ENCODE measurements at regions not wholly inside any gene's neighbourhood (a gene's known extent, or its start where the extent isn't known, plus 50 kb on each side); places are given as distances from the start of the nearest gene placed in this dataset.

DNA sequence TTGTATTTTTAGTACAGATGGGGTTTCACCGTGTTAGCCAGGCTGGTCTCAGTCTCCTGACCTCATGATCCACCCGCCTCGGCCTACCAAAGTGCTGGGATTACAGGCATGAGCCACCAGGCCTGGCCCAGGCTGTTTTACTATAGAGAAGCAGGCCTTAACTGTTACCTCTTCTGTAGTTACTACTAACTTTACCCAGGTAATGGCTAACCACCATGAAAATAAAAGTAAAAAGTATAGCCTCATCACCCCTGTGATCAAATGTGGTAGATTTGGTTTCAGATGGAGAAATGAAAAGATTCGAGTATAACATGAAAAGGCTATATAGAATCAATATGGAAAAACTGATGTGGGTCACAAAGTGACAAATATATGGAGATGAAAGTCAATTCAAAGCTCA, 210.1 kb downstream of the CD47 start:
- Histone ChIP-seq H3K9me3 (replicated peaks; ENCODE audit: control insufficient read depth, insufficient read depth, low read length) (no peaks in the 10 kb centered on the region), H3K9ac (replicated peaks; ENCODE audit: extremely low read depth, insufficient read depth, low read length) (no peak overlapping the region), H2AFZ (ENCODE audit: low read depth, low read length) (no peak overlapping the region), H3K36me3 (ENCODE audit: control insufficient read depth in 2 of 2, extremely low read depth in 1 of 2, insufficient read depth in 2 of 2, low read length in 2 of 2) (no peaks in the 10 kb centered on the region), H3K27ac (ENCODE audit: insufficient read depth, low read depth, low read length) (no peak overlapping the region), H3K9me1 (replicated peaks; ENCODE audit: control insufficient read depth, extremely low read depth, insufficient read depth, low read length) (no peaks in the 10 kb centered on the region), H3K4me1 (ENCODE audit: control insufficient read depth, extremely low read depth, insufficient read depth, low read length) (no peaks in the 10 kb centered on the region), H3K4me2 (ENCODE audit: insufficient read depth, low read length) (no peak overlapping the region), H3K79me2 (ENCODE audit: control insufficient read depth, insufficient read depth, low read length) (no peaks in the 10 kb centered on the region), H4K20me1 (replicated peaks; ENCODE audit: control insufficient read depth, extremely low read depth, insufficient read depth, low read length) (no peaks in the 10 kb centered on the region), H3K4me3 (replicated peaks in 1 of 3; ENCODE audit: insufficient read depth in 1 of 3, low read depth in 1 of 3, low read length in 3 of 3) (no peak overlapping the region), H3K27me3 (ENCODE audit: control insufficient read depth in 2 of 2, insufficient read depth in 2 of 2, low read length in 2 of 2) (peaks cover 0 to 1% of the 10 kb centered on the region in 2 experiments)
- DNase-seq (ENCODE audit: low read depth, low spot score), result no peak
- ChIA-PET CTCF (interaction anchor here (1.1 to 1.9 kb wide), 2 partner anchors 8 to 32 kb away, joined by 4 to 8 read pairs; no protein-coding TSS in a partner anchor), POLR2A (no interaction called here)
- no peak for FAIRE-seq
- TF ChIP-seq JUN (IDR thresholded peaks at IDR 0.05; ENCODE audit: borderline replicate concordance, insufficient read depth, insufficient read length, low read depth) (no peak), FOS (IDR thresholded peaks at IDR 0.05; ENCODE audit: borderline replicate concordance, insufficient read depth, low read length) (no peak), EZH2 (IDR thresholded peaks at IDR 0.05; ENCODE audit: borderline replicate concordance, low read depth, low read length, severe bottlenecking) (no peak), POLR2A (IDR thresholded peaks at IDR 0.05; ENCODE audit: low read depth, low read length) (no peak), POLR2AphosphoS5 (IDR thresholded peaks at IDR 0.05; ENCODE audit: insufficient read depth, low read depth, low read length) (no peak), MYC (IDR thresholded peaks at IDR 0.05; ENCODE audit: low read depth, low read length) (no peak), GATA2 (IDR thresholded peaks at IDR 0.05; ENCODE audit: insufficient read depth, insufficient read length, low read depth, low read length) (no peak)
- TF ChIP-seq, protein P1, sequence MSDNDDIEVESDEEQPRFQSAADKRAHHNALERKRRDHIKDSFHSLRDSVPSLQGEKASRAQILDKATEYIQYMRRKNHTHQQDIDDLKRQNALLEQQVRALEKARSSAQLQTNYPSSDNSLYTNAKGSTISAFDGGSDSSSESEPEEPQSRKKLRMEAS (IDR thresholded peaks at IDR 0.05; ENCODE audit: insufficient read depth, insufficient read length), result no peak
- TF ChIP-seq, protein P2, sequence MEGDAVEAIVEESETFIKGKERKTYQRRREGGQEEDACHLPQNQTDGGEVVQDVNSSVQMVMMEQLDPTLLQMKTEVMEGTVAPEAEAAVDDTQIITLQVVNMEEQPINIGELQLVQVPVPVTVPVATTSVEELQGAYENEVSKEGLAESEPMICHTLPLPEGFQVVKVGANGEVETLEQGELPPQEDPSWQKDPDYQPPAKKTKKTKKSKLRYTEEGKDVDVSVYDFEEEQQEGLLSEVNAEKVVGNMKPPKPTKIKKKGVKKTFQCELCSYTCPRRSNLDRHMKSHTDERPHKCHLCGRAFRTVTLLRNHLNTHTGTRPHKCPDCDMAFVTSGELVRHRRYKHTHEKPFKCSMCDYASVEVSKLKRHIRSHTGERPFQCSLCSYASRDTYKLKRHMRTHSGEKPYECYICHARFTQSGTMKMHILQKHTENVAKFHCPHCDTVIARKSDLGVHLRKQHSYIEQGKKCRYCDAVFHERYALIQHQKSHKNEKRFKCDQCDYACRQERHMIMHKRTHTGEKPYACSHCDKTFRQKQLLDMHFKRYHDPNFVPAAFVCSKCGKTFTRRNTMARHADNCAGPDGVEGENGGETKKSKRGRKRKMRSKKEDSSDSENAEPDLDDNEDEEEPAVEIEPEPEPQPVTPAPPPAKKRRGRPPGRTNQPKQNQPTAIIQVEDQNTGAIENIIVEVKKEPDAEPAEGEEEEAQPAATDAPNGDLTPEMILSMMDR (IDR thresholded peaks at IDR 0.05; ENCODE audit: extremely low read depth in 1 of 2, insufficient read depth in 1 of 2, low read depth in 1 of 2, low read length in 2 of 2), result no peak
- intact Hi-C loops (cut with micrococcal nuclease), result no loop called here
- dilution Hi-C loops (cut with MboI; ENCODE audit: extremely low pct_ligation_motif_present, low sequenced_read_pairs), result no loop called here
- no TSS peak for BruUV-seq (replicated peaks)
